ENCODE measurements at regions not wholly inside any gene's neighbourhood (a gene's known extent, or its start where the extent isn't known, plus 50 kb on each side); places are given as distances from the start of the nearest gene placed in this dataset.
"Not testable (repeated sequence)": the region's sequence is repeated elsewhere in the genome, so short reads cannot be mapped to it uniquely, and the experiment has no call there.

DNA sequence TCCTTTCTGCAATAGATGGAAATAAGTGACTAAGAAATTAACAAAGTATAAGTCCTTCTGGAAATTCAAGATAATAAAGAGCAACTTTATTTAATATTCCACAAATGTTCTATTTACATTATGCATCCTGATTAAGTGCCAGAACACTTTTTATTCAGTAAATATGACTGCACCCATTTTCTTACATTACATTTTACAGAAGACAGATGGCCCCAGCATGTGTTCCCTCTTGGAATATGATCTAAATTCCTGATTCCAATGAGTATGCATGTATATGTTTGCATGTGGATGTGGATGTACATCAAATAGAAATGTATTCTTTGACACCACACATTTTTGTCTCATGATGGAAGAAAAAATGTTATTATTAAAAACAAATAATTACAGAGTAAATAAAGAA is 628.7 kb upstream of the SEMA3D start:
- no peaks in the 10 kb centered on the region for H3K9me3 ChIP-seq (ENCODE audit: low read length)

DNA sequence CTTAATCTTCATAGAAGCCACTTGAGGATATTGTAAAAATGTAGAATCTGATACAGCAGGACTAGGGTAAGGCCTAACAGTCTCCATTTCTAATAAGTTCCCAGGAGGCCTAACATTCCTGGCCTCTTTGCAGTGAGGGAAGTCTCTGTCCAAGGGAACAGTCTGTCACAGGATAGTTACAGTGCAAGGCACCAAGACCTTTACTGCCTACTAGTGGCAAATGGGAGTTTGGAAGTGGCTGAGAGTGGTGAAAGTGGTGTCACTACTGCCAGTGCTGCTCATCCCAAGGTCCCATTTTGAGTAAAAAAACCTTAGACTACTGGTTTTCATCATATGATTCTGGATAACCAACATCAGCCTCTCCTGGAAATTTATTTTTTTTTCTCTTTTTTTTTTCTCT is 619.5 kb upstream of the SEMA3D start:
- Mint-ChIP-seq H3K27me3 (no peaks in the 10 kb centered on the region), H3K4me1 (no peaks in the 10 kb centered on the region), H3K27ac (no peak overlapping the region), H3K4me3 (no peak overlapping the region), H3K36me3 (no peaks in the 10 kb centered on the region), H3K9me3 (peaks cover 0 to 10% (median 7%) of the 10 kb centered on the region in 5 donors)
- no peak for DNase-seq
- ChIA-PET CTCF (no interaction called here), POLR2A (no interaction called here)
- Histone ChIP-seq H3K27ac (ENCODE audit: low read depth, low read length) (no peak overlapping the region), H3K4me1 (ENCODE audit: insufficient read depth, low read length) (no peaks in the 10 kb centered on the region), H3K27me3 (ENCODE audit: insufficient read depth, low read length, poor library complexity, severe bottlenecking) (no peaks in the 10 kb centered on the region), H3K4me3 (ENCODE audit: low read length) (no peak overlapping the region), H3K9me3 (ENCODE audit: low read length) (peaks cover 6% of the 10 kb centered on the region), H3K36me3 (ENCODE audit: insufficient read depth, low read length) (no peaks in the 10 kb centered on the region)

More for the DNA sequence above, 628.7 kb upstream of the SEMA3D start:
- no peaks in the 10 kb centered on the region for H3K27me3 Mint-ChIP-seq
- H3K36me3 Mint-ChIP-seq = no peaks in the 10 kb centered on the region
- Histone ChIP-seq H3K27ac (ENCODE audit: low read depth, low read length) (no peak overlapping the region), H3K36me3 (ENCODE audit: insufficient read depth, low read length) (no peaks in the 10 kb centered on the region), H3K4me3 (ENCODE audit: low read length) (no peak overlapping the region), H3K27me3 (ENCODE audit: insufficient read depth, low read length, poor library complexity, severe bottlenecking) (no peaks in the 10 kb centered on the region), H3K4me1 (ENCODE audit: insufficient read depth, low read length) (no peaks in the 10 kb centered on the region)
- no peak for DNase-seq
- H3K4me1 Mint-ChIP-seq = no peaks in the 10 kb centered on the region
- peaks cover 0 to 17% (median 4%) of the 10 kb centered on the region in 5 donors for H3K9me3 Mint-ChIP-seq
- no peak overlapping the region for H3K4me3 Mint-ChIP-seq
- no peak overlapping the region for H3K27ac Mint-ChIP-seq
- ChIA-PET POLR2A (no interaction called here), CTCF (no interaction called here)

- no peaks in the 10 kb centered on the region for H3K4me1 ChIP-seq (ENCODE audit: insufficient read depth, low read length)
- H3K9me3 Mint-ChIP-seq = peaks cover 0 to 12% (median 7%) of the 10 kb centered on the region in 5 donors
- H3K4me1 Mint-ChIP-seq = no peaks in the 10 kb centered on the region
- CTCF ChIA-PET = no interaction called here
- H3K9me3 ChIP-seq (ENCODE audit: low read length) = peaks cover 6% of the 10 kb centered on the region
- H3K27ac ChIP-seq (ENCODE audit: low read depth, low read length) = no peak overlapping the region
- no peak overlapping the region for H3K4me3 ChIP-seq (ENCODE audit: low read length)
- no peaks in the 10 kb centered on the region for H3K27me3 Mint-ChIP-seq
- POLR2A ChIA-PET = no interaction called here
- no peak overlapping the region for H3K27ac Mint-ChIP-seq
- DNase-seq = no peak
- H3K36me3 Mint-ChIP-seq = no peaks in the 10 kb centered on the region
- H3K27me3 ChIP-seq (ENCODE audit: insufficient read depth, low read length, poor library complexity, severe bottlenecking) = no peaks in the 10 kb centered on the region
- H3K4me3 Mint-ChIP-seq = no peak overlapping the region
- H3K36me3 ChIP-seq (ENCODE audit: insufficient read depth, low read length) = no peaks in the 10 kb centered on the region
These were observed 618.8 kb upstream of the SEMA3D start for GRCh38 chr7:85805656-85806055.

DNA sequence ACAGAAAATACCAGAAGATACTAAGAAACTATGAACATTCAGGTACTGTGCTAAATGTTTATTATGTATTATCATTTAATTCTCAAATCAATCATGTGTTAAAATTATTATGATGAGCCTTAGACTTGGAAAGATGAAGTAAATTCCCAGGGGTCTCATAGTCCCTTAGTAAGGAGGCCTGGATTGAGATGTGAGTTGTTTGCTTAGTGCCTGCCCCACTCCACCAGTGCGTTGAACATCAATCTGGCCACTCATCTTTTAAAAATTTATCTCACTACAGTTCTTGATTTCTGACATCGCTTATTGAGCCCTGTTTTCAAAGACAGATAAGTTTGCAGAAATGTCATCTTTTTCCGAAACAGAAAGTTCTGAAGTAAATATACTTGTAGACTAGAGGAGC is 618.4 kb upstream of the SEMA3D start:
- Mint-ChIP-seq H3K9me3 (peaks cover 0 to 12% (median 8%) of the 10 kb centered on the region in 5 donors), H3K4me1 (no peaks in the 10 kb centered on the region), H3K27ac (no peak overlapping the region), H3K27me3 (no peaks in the 10 kb centered on the region), H3K4me3 (no peak overlapping the region), H3K36me3 (no peaks in the 10 kb centered on the region)
- H3K9me3 ChIP-seq (ENCODE audit: low read length) = peaks cover 6% of the 10 kb centered on the region
- no peak overlapping the region for H3K27ac ChIP-seq (ENCODE audit: low read depth, low read length)
- no peak for DNase-seq
- POLR2A ChIA-PET = no interaction called here
- CTCF ChIA-PET = no interaction called here
- no peaks in the 10 kb centered on the region for H3K36me3 ChIP-seq (ENCODE audit: insufficient read depth, low read length)
- H3K27me3 ChIP-seq (ENCODE audit: insufficient read depth, low read length, poor library complexity, severe bottlenecking) = no peaks in the 10 kb centered on the region
- no peak overlapping the region for H3K4me3 ChIP-seq (ENCODE audit: low read length)
- H3K4me1 ChIP-seq (ENCODE audit: insufficient read depth, low read length) = no peaks in the 10 kb centered on the region

DNA sequence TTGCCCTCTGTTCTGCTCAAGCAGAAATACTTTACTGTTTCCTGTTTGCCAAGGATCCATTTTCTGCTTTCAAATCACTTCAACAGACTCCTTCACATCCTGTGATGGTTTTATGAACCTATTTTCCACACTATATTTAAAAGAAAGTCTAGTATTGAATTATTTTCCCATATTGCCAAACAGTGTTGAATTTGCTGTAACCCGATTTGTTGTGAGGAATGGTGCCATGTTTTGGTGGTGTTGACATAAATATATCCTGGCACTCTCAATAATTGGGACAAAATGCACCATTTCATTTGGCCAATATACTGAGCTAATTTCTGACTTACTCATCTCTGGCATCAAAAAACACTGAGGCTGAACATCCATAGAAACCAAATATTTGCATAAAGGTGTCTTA is 615.4 kb upstream of the SEMA3D start:
- Mint-ChIP-seq H3K27ac (no peak overlapping the region), H3K9me3 (peaks cover under 1 to 18% (median 5%) of the 10 kb centered on the region in 5 donors), H3K36me3 (no peaks in the 10 kb centered on the region), H3K27me3 (no peaks in the 10 kb centered on the region), H3K4me1 (no peaks in the 10 kb centered on the region), H3K4me3 (no peak overlapping the region)
- no peaks in the 10 kb centered on the region for H3K36me3 ChIP-seq (ENCODE audit: insufficient read depth, low read length)
- no peak overlapping the region for H3K4me3 ChIP-seq (ENCODE audit: low read length)
- H3K4me1 ChIP-seq (ENCODE audit: insufficient read depth, low read length) = no peaks in the 10 kb centered on the region
- H3K27ac ChIP-seq (ENCODE audit: low read depth, low read length) = no peak overlapping the region
- no peaks in the 10 kb centered on the region for H3K27me3 ChIP-seq (ENCODE audit: insufficient read depth, low read length, poor library complexity, severe bottlenecking)
- ChIA-PET POLR2A (no interaction called here), CTCF (no interaction called here)
- H3K9me3 ChIP-seq (ENCODE audit: low read length) = peaks cover 6% of the 10 kb centered on the region
- DNase-seq = no peak

- no peak for DNase-seq
- Histone ChIP-seq H3K27me3 (ENCODE audit: insufficient read depth, low read length, poor library complexity, severe bottlenecking) (no peaks in the 10 kb centered on the region), H3K36me3 (ENCODE audit: insufficient read depth, low read length) (no peaks in the 10 kb centered on the region), H3K9me3 (ENCODE audit: low read length) (peaks cover 4% of the 10 kb centered on the region), H3K4me1 (ENCODE audit: insufficient read depth, low read length) (no peaks in the 10 kb centered on the region), H3K4me3 (ENCODE audit: low read length) (no peak overlapping the region), H3K27ac (ENCODE audit: low read depth, low read length) (no peak overlapping the region)
- H3K4me3 Mint-ChIP-seq = no peak overlapping the region
- CTCF ChIA-PET = no interaction called here
- POLR2A ChIA-PET = no interaction called here
- H3K36me3 Mint-ChIP-seq = no peaks in the 10 kb centered on the region
- H3K4me1 Mint-ChIP-seq = no peaks in the 10 kb centered on the region
- peaks cover 5 to 31% (median 12%) of the 10 kb centered on the region in 5 donors for H3K9me3 Mint-ChIP-seq
- no peaks in the 10 kb centered on the region for H3K27me3 Mint-ChIP-seq
- H3K27ac Mint-ChIP-seq = no peak overlapping the region
These were observed 610.1 kb upstream of the SEMA3D start for GRCh38 chr7:85796956-85797355.

GRCh38 chr7:85791098-85791497 is 604.2 kb upstream of the SEMA3D start:
- POLR2A ChIA-PET; DNase-seq; H3K4me3 ChIP-seq (ENCODE audit: low read length); CTCF ChIA-PET; H3K27ac ChIP-seq (ENCODE audit: low read depth, low read length); H3K9me3 ChIP-seq (ENCODE audit: low read length); H3K36me3 ChIP-seq (ENCODE audit: insufficient read depth, low read length); H3K4me1 Mint-ChIP-seq; H3K27me3 Mint-ChIP-seq; H3K4me1 ChIP-seq (ENCODE audit: insufficient read depth, low read length); H3K36me3 Mint-ChIP-seq; H3K27ac Mint-ChIP-seq; H3K4me3 Mint-ChIP-seq; H3K27me3 ChIP-seq (ENCODE audit: insufficient read depth, low read length, poor library complexity, severe bottlenecking): not testable (repeated sequence)
- H3K9me3 Mint-ChIP-seq = peaks cover 7 to 33% (median 17%) of the 10 kb centered on the region in 5 donors

DNA sequence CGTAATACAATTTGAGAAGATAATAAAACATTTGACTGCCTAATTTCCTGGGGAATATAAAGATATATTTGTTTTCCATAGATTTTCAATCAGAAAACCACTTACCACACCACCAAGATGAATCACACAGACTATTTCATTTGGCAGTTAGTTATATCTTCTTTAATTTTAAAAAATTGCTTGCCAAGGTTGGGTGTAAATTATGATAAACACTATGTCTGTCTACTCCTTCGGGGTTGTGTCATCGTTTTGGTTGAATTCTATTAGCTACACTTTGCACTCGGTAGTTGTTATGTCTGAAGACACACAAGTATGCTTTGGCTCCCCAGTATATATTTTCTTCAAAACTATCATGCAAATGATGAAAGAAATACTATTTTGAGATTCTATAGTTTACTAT is 594.8 kb upstream of the SEMA3D start:
- DNase-seq = no peak
- H3K27ac ChIP-seq (ENCODE audit: low read depth, low read length) = no peak overlapping the region
- H3K4me3 Mint-ChIP-seq = no peak overlapping the region
- H3K4me1 ChIP-seq (ENCODE audit: insufficient read depth, low read length) = no peaks in the 10 kb centered on the region
- ChIA-PET POLR2A (no interaction called here), CTCF (no interaction called here)
- H3K27me3 ChIP-seq (ENCODE audit: insufficient read depth, low read length, poor library complexity, severe bottlenecking) = no peaks in the 10 kb centered on the region
- H3K27me3 Mint-ChIP-seq = no peaks in the 10 kb centered on the region
- H3K9me3 ChIP-seq (ENCODE audit: low read length) = no peaks in the 10 kb centered on the region
- no peaks in the 10 kb centered on the region for H3K36me3 Mint-ChIP-seq
- H3K9me3 Mint-ChIP-seq = peaks cover 2 to 18% (median 7%) of the 10 kb centered on the region in 5 donors
- H3K27ac Mint-ChIP-seq = no peak overlapping the region
- no peaks in the 10 kb centered on the region for H3K36me3 ChIP-seq (ENCODE audit: insufficient read depth, low read length)
- no peaks in the 10 kb centered on the region for H3K4me1 Mint-ChIP-seq
- no peak overlapping the region for H3K4me3 ChIP-seq (ENCODE audit: low read length)

DNA sequence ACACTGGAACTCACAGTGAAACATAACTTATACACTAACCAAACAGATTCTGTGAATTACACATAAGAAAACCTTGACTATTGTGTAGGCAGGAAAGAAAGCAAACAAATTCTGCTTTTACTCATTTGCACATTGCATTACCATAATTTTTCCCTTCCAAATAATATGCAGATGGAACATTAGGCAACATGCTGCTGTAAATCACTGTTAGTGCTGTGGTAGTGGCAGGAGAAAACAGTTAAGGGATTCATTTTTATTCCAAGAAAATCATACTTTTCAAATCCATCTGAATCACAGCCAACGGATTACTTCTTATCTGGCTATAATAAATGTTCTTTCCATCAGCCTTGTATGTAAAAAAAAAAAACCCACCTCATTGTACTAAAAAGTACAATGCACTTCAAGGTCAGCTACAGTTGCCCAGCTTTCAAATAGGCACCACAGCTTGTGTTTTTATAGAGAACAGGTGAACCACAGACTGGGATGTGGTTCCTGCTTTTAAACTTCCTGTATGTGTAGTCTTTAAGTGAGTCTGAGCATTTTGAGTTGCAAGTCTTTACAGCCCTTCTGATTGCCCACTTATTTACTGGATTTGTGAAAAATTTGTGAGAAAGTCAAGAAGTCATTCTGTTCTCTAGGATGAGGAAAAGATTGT is 590.0 kb upstream of the SEMA3D start:
- no peaks in the 10 kb centered on the region for H3K27me3 ChIP-seq (ENCODE audit: insufficient read depth, low read length, poor library complexity, severe bottlenecking)
- no peaks in the 10 kb centered on the region for H3K36me3 Mint-ChIP-seq
- no peak overlapping the region for H3K4me3 Mint-ChIP-seq
- H3K4me1 ChIP-seq (ENCODE audit: insufficient read depth, low read length) = no peaks in the 10 kb centered on the region
- no peaks in the 10 kb centered on the region for H3K4me1 Mint-ChIP-seq
- peaks cover 0 to 18% (median 4%) of the 10 kb centered on the region in 5 donors for H3K9me3 Mint-ChIP-seq
- no peak overlapping the region for H3K27ac Mint-ChIP-seq
- no peak overlapping the region for H3K4me3 ChIP-seq (ENCODE audit: low read length)
- no peak overlapping the region for H3K27ac ChIP-seq (ENCODE audit: low read depth, low read length)
- no peaks in the 10 kb centered on the region for H3K9me3 ChIP-seq (ENCODE audit: low read length)
- ChIA-PET CTCF (no interaction called here), POLR2A (no interaction called here)
- no peaks in the 10 kb centered on the region for H3K36me3 ChIP-seq (ENCODE audit: insufficient read depth, low read length)
- DNase-seq = no peak
- no peaks in the 10 kb centered on the region for H3K27me3 Mint-ChIP-seq
